DMS 273 (cell line): ENCODE measurements at regions not wholly inside any gene's neighbourhood (a gene's known extent, or its start where the extent isn't known, plus 50 kb on each side); places are given as distances from the start of the nearest gene placed in this dataset.

Experiments
- DNase-seq: peaks from one replicate; lab custom pipeline; 2025; ENCODE audit not compliant: unreplicated experiment; lab: John Stamatoyannopoulos, UW

- DNase-seq = no peak
These were observed 122.1 kb upstream of the KAZN start for GRCh38 chr1:14476170-14476955.

GRCh38 chr1:14478120-14478519, 120.4 kb upstream of the KAZN start:
- no peak for DNase-seq

GRCh38 chr1:14479865-14480264, 118.6 kb upstream of the KAZN start:
- no peak for DNase-seq

GRCh38 chr1:14482784-14483450, 115.6 kb upstream of the KAZN start:
- no peak for DNase-seq

- DNase-seq = no peak
These were observed 113.2 kb upstream of the KAZN start for GRCh38 chr1:14485285-14485684.

GRCh38 chr1:14486401-14487201, 111.9 kb upstream of the KAZN start:
- no peak for DNase-seq

- no peak for DNase-seq
These were observed 110.8 kb upstream of the KAZN start for GRCh38 chr1:14487671-14488070.

- DNase-seq = no peak
These were observed 103.6 kb upstream of the KAZN start for GRCh38 chr1:14494911-14495310.

GRCh38 chr1:14495381-14495780, 103.1 kb upstream of the KAZN start:
- DNase-seq = no peak

GRCh38 chr1:14495996-14496395, 102.5 kb upstream of the KAZN start:
- no peak for DNase-seq

- no peak for DNase-seq
These were observed 99.6 kb upstream of the KAZN start for GRCh38 chr1:14498839-14499238.

GRCh38 chr1:14499312-14500040, 99.0 kb upstream of the KAZN start:
- DNase-seq = no peak

GRCh38 chr1:14500041-14500440, 98.4 kb upstream of the KAZN start:
- no peak for DNase-seq

- no peak for DNase-seq
These were observed 97.6 kb upstream of the KAZN start for GRCh38 chr1:14500912-14501311.

- DNase-seq = no peak
These were observed 94.0 kb upstream of the KAZN start for GRCh38 chr1:14504517-14504916.

- DNase-seq = no peak
These were observed 91.8 kb upstream of the KAZN start for GRCh38 chr1:14506471-14507255.

GRCh38 chr1:14507262-14507661, 91.2 kb upstream of the KAZN start:
- no peak for DNase-seq

- DNase-seq = no peak
These were observed 89.9 kb upstream of the KAZN start for GRCh38 chr1:14508613-14509012.

- DNase-seq = no peak
These were observed 87.3 kb upstream of the KAZN start for GRCh38 chr1:14511166-14511680.
